NB4 (cell line): ENCODE measurements at regions not wholly inside any gene's neighbourhood (a gene's known extent, or its start where the extent isn't known, plus 50 kb on each side); places are given as distances from the start of the nearest gene placed in this dataset.

Experiments used
- DNase-seq: peaks from one replicate; pipeline ENCODE4 v3.0.0; 2010; ENCODE audit warnings: low read depth
- H3K4me3 ChIP-seq: one replicate; pipeline ENCODE4 v1.5.1; 2011; ENCODE audit warnings: mild to moderate bottlenecking, low read depth, low read length, moderate library complexity
- MYC ChIP-seq: IDR thresholded peaks from 2 replicates; pipeline ENCODE4 v1.6.1; 2011; ENCODE audit warnings: low read depth, low read length
- POLR2A ChIP-seq: IDR thresholded peaks from 2 replicates; pipeline ENCODE4 v1.6.1; 2011; ENCODE audit warnings: mild to moderate bottlenecking; ENCODE audit not compliant: insufficient read length; ENCODE audit errors: extremely low read depth
- TF ChIP-seq, protein P1 (sequence below): IDR thresholded peaks from 2 replicates; pipeline ENCODE4 v1.6.1; 2011; ENCODE audit warnings: low read depth, low read length
- TF ChIP-seq, protein P2 (sequence below): IDR thresholded peaks from one replicate; pipeline ENCODE4 v1.5.1; 2012; ENCODE audit warnings: low read depth, low read length

DNA sequence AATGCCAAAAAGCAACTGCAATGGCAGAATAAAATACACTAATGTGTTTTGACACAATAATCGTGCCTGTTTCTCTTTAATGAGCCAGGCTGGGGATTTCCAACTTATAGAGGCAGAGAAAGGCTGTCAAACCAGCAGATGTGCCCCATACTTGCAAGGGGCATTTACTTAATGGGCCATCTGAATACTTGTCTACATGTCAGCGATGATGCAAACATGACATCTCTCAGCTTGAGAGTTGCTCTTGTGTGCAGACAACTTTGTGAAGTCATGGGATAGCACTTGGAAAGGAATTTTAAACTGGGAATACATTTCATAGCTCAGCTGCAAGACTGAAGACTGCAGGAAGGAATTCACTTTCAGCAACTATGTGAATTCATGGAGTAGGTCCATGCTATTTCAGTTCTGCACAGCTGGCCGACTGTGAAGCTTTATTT lies 127.4 kb upstream of the ADAMTS9 start:
- DNase-seq = no peak
- H3K4me3 ChIP-seq = no peak overlapping the region
- TF ChIP-seq, protein P1, sequence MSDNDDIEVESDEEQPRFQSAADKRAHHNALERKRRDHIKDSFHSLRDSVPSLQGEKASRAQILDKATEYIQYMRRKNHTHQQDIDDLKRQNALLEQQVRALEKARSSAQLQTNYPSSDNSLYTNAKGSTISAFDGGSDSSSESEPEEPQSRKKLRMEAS = no peak
- TF ChIP-seq POLR2A = no peak
- TF ChIP-seq MYC = no peak
- TF ChIP-seq, protein P2, sequence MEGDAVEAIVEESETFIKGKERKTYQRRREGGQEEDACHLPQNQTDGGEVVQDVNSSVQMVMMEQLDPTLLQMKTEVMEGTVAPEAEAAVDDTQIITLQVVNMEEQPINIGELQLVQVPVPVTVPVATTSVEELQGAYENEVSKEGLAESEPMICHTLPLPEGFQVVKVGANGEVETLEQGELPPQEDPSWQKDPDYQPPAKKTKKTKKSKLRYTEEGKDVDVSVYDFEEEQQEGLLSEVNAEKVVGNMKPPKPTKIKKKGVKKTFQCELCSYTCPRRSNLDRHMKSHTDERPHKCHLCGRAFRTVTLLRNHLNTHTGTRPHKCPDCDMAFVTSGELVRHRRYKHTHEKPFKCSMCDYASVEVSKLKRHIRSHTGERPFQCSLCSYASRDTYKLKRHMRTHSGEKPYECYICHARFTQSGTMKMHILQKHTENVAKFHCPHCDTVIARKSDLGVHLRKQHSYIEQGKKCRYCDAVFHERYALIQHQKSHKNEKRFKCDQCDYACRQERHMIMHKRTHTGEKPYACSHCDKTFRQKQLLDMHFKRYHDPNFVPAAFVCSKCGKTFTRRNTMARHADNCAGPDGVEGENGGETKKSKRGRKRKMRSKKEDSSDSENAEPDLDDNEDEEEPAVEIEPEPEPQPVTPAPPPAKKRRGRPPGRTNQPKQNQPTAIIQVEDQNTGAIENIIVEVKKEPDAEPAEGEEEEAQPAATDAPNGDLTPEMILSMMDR = no peak

DNA sequence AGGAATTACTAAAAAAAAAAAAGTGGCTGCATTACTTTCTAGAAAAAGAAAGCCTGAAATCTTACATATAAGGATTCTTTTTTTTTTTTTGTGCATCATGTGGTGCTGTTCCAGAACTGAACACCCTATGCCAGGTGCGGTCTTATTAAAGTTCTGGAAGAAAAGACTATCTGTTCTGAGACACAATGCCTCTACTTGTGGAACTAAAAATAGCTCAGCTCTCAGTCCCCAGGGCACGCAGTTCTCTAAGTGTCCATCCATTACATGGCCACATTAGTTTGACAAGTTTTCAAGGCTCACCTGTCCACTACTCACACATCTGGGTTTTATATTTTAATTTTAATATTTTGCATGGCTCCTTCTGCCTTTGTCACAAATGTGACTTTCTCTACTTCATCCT lies 126.6 kb upstream of the ADAMTS9 start:
- TF ChIP-seq, protein P2 = no peak
- no peak for TF ChIP-seq POLR2A
- TF ChIP-seq, protein P1 = no peak
- TF ChIP-seq MYC = no peak
- no peak overlapping the region for H3K4me3 ChIP-seq
- DNase-seq = no peak

DNA sequence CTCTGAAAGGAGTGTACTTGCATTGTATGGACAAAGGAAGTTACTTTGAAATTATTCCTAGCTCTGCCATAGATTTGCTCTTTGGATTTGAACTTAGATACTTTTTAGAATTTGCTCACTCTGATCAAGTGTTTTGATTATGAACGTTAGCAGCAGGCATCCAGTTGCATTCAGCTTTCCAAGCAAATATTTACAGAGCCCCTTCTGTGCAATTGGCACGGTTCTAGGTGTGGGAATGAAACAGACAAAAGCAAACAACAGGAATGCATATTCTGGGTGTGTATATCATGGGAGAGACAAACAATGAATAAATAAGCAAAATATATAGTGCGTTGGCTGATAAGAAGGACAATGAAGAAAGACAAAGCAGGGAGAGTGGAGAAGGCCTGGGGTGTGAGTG lies 125.5 kb upstream of the ADAMTS9 start:
- TF ChIP-seq MYC (no peak), POLR2A (no peak)
- TF ChIP-seq, protein P2 = no peak
- TF ChIP-seq, protein P1 = no peak
- no peak for DNase-seq
- no peak overlapping the region for H3K4me3 ChIP-seq

DNA sequence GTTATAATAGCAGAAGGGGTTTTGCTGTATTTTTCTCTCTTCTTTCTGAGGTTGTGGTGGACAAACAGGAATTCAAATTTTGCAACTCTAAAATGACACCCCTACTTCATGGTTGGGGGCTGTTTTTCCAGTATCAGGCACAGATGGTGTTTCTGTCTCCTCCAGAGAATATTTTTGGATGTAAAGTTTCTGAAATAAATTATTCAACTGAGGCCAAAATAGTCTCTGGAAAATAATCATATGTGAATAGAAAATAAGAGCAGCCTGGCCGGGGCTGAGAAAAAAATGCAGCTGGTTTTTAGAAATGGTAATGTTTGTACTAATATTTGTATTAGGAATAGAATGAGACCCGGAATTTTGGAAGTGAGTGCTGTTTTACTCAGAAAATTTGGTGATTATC lies 121.3 kb upstream of the ADAMTS9 start:
- H3K4me3 ChIP-seq = no peak overlapping the region
- TF ChIP-seq, protein P1 = no peak
- no peak for TF ChIP-seq MYC
- no peak for TF ChIP-seq POLR2A
- TF ChIP-seq, protein P2 = no peak
- DNase-seq = no peak

DNA sequence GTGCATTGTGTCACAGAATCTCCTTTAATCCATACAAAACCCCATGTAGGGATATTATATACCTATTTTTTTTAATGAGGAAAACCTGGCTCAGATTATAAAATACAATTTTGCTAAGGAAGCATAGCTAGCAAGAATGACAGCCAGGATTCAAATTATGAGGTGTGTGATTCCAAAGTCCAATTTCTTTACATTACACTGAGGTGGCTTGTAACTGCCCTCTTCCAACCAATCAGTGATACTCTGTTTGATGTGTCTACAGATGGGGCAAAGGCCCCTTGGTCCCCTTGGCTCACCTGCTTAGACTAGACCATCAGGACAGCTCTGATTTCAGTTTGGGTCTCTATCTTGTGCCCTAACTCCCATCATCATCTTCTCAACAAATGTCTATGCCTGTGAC lies 120.3 kb upstream of the ADAMTS9 start:
- DNase-seq = no peak
- H3K4me3 ChIP-seq = no peak overlapping the region
- TF ChIP-seq, protein P1 = no peak
- TF ChIP-seq, protein P2 = no peak
- TF ChIP-seq POLR2A = no peak
- TF ChIP-seq MYC = no peak
